H1 (cell line): ENCODE measurements at regions not wholly inside any gene's neighbourhood (a gene's known extent, or its start where the extent isn't known, plus 50 kb on each side); places are given as distances from the start of the nearest gene placed in this dataset.

Experiments
- TF ChIP-seq, protein P1 (sequence below): fragments of 300-600 bp; sonication (generic); IDR thresholded peaks from 2 replicates; pipeline ENCODE4 v1.7.1; 2012; ENCODE audit warnings: low read length, moderate library complexity, mild to moderate bottlenecking, inconsistent platforms; ENCODE audit not compliant: insufficient replicate concordance

- TF ChIP-seq, protein P1, sequence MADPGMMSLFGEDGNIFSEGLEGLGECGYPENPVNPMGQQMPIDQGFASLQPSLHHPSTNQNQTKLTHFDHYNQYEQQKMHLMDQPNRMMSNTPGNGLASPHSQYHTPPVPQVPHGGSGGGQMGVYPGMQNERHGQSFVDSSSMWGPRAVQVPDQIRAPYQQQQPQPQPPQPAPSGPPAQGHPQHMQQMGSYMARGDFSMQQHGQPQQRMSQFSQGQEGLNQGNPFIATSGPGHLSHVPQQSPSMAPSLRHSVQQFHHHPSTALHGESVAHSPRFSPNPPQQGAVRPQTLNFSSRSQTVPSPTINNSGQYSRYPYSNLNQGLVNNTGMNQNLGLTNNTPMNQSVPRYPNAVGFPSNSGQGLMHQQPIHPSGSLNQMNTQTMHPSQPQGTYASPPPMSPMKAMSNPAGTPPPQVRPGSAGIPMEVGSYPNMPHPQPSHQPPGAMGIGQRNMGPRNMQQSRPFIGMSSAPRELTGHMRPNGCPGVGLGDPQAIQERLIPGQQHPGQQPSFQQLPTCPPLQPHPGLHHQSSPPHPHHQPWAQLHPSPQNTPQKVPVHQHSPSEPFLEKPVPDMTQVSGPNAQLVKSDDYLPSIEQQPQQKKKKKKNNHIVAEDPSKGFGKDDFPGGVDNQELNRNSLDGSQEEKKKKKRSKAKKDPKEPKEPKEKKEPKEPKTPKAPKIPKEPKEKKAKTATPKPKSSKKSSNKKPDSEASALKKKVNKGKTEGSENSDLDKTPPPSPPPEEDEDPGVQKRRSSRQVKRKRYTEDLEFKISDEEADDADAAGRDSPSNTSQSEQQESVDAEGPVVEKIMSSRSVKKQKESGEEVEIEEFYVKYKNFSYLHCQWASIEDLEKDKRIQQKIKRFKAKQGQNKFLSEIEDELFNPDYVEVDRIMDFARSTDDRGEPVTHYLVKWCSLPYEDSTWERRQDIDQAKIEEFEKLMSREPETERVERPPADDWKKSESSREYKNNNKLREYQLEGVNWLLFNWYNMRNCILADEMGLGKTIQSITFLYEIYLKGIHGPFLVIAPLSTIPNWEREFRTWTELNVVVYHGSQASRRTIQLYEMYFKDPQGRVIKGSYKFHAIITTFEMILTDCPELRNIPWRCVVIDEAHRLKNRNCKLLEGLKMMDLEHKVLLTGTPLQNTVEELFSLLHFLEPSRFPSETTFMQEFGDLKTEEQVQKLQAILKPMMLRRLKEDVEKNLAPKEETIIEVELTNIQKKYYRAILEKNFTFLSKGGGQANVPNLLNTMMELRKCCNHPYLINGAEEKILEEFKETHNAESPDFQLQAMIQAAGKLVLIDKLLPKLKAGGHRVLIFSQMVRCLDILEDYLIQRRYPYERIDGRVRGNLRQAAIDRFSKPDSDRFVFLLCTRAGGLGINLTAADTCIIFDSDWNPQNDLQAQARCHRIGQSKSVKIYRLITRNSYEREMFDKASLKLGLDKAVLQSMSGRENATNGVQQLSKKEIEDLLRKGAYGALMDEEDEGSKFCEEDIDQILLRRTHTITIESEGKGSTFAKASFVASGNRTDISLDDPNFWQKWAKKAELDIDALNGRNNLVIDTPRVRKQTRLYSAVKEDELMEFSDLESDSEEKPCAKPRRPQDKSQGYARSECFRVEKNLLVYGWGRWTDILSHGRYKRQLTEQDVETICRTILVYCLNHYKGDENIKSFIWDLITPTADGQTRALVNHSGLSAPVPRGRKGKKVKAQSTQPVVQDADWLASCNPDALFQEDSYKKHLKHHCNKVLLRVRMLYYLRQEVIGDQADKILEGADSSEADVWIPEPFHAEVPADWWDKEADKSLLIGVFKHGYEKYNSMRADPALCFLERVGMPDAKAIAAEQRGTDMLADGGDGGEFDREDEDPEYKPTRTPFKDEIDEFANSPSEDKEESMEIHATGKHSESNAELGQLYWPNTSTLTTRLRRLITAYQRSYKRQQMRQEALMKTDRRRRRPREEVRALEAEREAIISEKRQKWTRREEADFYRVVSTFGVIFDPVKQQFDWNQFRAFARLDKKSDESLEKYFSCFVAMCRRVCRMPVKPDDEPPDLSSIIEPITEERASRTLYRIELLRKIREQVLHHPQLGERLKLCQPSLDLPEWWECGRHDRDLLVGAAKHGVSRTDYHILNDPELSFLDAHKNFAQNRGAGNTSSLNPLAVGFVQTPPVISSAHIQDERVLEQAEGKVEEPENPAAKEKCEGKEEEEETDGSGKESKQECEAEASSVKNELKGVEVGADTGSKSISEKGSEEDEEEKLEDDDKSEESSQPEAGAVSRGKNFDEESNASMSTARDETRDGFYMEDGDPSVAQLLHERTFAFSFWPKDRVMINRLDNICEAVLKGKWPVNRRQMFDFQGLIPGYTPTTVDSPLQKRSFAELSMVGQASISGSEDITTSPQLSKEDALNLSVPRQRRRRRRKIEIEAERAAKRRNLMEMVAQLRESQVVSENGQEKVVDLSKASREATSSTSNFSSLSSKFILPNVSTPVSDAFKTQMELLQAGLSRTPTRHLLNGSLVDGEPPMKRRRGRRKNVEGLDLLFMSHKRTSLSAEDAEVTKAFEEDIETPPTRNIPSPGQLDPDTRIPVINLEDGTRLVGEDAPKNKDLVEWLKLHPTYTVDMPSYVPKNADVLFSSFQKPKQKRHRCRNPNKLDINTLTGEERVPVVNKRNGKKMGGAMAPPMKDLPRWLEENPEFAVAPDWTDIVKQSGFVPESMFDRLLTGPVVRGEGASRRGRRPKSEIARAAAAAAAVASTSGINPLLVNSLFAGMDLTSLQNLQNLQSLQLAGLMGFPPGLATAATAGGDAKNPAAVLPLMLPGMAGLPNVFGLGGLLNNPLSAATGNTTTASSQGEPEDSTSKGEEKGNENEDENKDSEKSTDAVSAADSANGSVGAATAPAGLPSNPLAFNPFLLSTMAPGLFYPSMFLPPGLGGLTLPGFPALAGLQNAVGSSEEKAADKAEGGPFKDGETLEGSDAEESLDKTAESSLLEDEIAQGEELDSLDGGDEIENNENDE: no peak
Measured at GRCh38 chr2:53512071-53512826, 255.4 kb upstream of the CHAC2 start (continued).
